ENCODE measurements at regions not wholly inside any gene's neighbourhood (a gene's known extent, or its start where the extent isn't known, plus 50 kb on each side); places are given as distances from the start of the nearest gene placed in this dataset.

DNA sequence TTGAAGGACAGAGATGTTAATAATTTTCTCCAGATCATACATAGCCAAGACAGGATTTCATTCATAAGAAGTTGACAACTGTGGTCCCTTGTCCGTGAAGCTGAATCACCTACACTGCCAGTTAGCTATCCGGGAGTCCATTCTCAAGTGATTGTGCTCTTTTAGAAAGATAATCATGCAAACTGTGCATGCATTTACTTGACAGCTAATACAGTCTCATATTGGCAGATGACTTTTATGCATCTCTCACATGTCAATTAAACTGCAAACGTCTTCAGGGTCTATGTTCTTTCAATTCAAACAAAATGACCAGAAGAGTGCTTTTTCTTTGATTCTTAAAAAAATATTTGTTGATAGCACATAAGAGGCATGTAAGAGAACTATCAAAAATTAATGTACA, 1572.9 kb downstream of the C4orf33 start:
- no peak for TF ChIP-seq EZH2 (IDR thresholded peaks at IDR 0.05)
- no peak for TF ChIP-seq POLR2AphosphoS5 (IDR thresholded peaks at IDR 0.05; ENCODE audit: borderline replicate concordance, low read depth, low read length)
- TF ChIP-seq FOXP2 (optimal IDR thresholded peaks at IDR 0.05; ENCODE audit: control extremely low read depth, extremely low read length, insufficient read depth): no peak

Measured in SK-N-MC (cell line).